Ovary (tissue), 7 donors: ENCODE measurements at regions not wholly inside any gene's neighbourhood (a gene's known extent, or its start where the extent isn't known, plus 50 kb on each side); places are given as distances from the start of the nearest gene placed in this dataset.

Experiments
- DNase-seq, 5 donors: peaks; one replicate each; pipeline ENCODE4 v3.0.0-alpha.2; 2019 to 2020
- H3K27ac ChIP-seq, 2 donors: fragments of 200-600 bp; one replicate each; pipeline versions ENCODE4 v1.5.1 to v1.8.0; 2019 to 2022
- H3K27me3 ChIP-seq: fragments of 200-600 bp; one replicate; pipeline ENCODE4 v1.8.0; 2022
- H3K36me3 ChIP-seq: fragments of 200-600 bp; sonication (generic); one replicate; pipeline ENCODE4 v1.5.1; 2019
- H3K4me1 ChIP-seq: one replicate; pipeline ENCODE4 v1.8.1; 2013; ENCODE audit warnings: mild to moderate bottlenecking, moderate library complexity; ENCODE audit not compliant: insufficient read depth
- H3K4me3 ChIP-seq: fragments of 200-600 bp; sonication (generic); one replicate; pipeline ENCODE4 v1.5.1; 2017
- H3K9me3 ChIP-seq, 2 donors: fragments of 200-600 bp in 1 of 2; sonication (generic) in 1 of 2; one replicate each; pipeline versions ENCODE4 v1.5.1 to v1.8.1; 2013 to 2019; ENCODE audit warnings: mild to moderate bottlenecking in 1 of 2, moderate library complexity in 1 of 2
- EP300 ChIP-seq: sonication (generic); formaldehyde crosslinking; IDR thresholded peaks from one replicate; pipeline ENCODE4 v1.6.1; 2017; ENCODE audit warnings: antibody characterized with exemption
- POLR2A ChIP-seq: fragments of 450-650 bp; IDR thresholded peaks from one replicate; pipeline ENCODE4 v1.6.1; 2017; ENCODE audit warnings: antibody characterized with exemption, mild to moderate bottlenecking, moderate library complexity
- WGBS, 3 donors: extraction: QIAGEN DNeasy Blood & Tissue Kit in 1 of 3; methylation state at CpG; one replicate each; pipeline versions ENCODE4 v1.1.5 to v1.1.7; 2013 to 2017; 5-methylcytosine and 5-hydroxymethylcytosine counted together
- intact Hi-C, 4 donors: fragments of 100-400 bp; cut with DNase I; formaldehyde crosslinking; loops; one replicate each; pipeline versions ENCODE4 v1.11.0 to v1.15.1; 2022 to 2023
- TF ChIP-seq, protein P1 (sequence below), 3 donors: fragments of 450-650 bp in 2 of 3; fragments of 200-600 bp in 1 of 3; IDR thresholded peaks; one replicate each; pipeline versions ENCODE4 v1.5.1 to v1.8.0; 2016 to 2022; ENCODE audit warnings: antibody characterized with exemption in 3 of 3, mild to moderate bottlenecking in 1 of 3
- donor health status: DM: no; HTN: no; CAD: no; lungs with moderate emphysema.
- donor health status: DM: no; HTN: no; CAD: no.
- donor health status: Bipolar disorder and iron deficiency.
- donor health status: DM: no; HTN: no; CAD: no.
- donor health status: DM: yes; HTN: yes; CAD: no.

DNA sequence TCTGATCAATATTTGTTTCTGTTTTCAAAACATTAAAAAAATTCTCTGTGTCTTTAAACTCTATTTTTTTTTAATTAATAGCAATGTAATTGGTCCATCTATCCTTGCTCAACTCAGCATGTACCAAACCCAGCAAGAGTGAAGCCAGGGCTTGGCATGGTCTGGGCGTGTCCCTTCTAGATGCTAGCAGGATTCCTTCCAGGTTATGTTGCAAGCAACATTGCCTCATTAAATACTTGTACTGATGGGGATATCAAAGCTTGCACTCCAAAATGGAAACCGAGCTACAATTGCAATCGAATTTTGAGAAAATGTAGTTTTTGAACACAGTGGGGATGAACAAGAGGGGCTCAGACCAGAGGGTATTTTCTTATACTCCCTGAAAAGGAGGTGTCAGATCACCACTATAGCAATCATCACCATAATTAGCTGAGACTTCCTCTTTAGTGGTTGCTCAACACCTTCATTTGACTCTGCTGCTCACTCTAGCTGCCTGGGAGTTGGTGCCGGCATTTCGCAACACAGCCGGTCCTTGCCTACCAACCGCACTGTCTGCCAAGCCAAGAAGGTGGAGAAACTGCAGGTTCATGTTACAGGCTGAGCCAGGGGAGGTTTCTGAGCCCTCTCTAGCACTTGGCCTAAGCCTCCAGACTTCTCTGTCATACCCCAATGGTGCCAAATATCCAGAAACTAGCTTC is 67.8 kb upstream of the RALGAPA2 start:
- Histone ChIP-seq H3K27me3 (no peaks in the 10 kb centered on the region), H3K4me1 (peaks cover 16% of the 10 kb centered on the region), H3K9me3 (no peaks in the 10 kb centered on the region), H3K27ac (no peak overlapping the region), H3K36me3 (no peaks in the 10 kb centered on the region), H3K4me3 (no peak overlapping the region)
- intact Hi-C loops: no loop called here
- peak in 4 of 5 donors; percentile 31 to 62 (median 59) for DNase-seq
- TF ChIP-seq POLR2A: no peak
- TF ChIP-seq EP300: no peak
- 63 to 75% (median 72%) methylated on average over 7 of the region's 7 CpGs for WGBS, 3 donors

DNA sequence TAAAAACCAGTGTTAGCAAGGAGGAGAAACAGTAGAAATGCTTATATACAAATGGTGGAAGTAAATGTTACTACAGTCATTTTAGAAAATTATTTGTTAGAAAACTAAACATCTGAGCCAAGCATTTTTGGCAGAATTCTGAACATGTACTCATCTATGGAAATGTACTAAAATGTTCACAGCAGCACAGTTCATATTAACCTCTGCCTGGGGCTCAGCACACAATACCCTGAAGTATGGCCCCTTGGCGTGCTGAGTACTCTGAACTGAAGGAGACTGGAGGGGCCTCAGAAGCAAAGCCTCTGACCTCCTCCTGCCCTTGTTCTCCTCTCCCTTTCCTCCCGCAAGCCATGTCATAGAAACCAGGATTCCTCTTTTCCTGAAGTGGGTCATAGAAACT is 66.2 kb upstream of the RALGAPA2 start:
- Histone ChIP-seq H3K27me3 (no peaks in the 10 kb centered on the region), H3K4me3 (no peak overlapping the region), H3K4me1 (peaks cover 16% of the 10 kb centered on the region), H3K36me3 (no peaks in the 10 kb centered on the region), H3K9me3 (no peaks in the 10 kb centered on the region), H3K27ac (no peak overlapping the region)
- WGBS, 3 donors: 61 to 83% (median 80%) methylated on average over 2 of the region's 2 CpGs
- no peak for DNase-seq
- intact Hi-C loops: no loop called here
- TF ChIP-seq, protein P1, sequence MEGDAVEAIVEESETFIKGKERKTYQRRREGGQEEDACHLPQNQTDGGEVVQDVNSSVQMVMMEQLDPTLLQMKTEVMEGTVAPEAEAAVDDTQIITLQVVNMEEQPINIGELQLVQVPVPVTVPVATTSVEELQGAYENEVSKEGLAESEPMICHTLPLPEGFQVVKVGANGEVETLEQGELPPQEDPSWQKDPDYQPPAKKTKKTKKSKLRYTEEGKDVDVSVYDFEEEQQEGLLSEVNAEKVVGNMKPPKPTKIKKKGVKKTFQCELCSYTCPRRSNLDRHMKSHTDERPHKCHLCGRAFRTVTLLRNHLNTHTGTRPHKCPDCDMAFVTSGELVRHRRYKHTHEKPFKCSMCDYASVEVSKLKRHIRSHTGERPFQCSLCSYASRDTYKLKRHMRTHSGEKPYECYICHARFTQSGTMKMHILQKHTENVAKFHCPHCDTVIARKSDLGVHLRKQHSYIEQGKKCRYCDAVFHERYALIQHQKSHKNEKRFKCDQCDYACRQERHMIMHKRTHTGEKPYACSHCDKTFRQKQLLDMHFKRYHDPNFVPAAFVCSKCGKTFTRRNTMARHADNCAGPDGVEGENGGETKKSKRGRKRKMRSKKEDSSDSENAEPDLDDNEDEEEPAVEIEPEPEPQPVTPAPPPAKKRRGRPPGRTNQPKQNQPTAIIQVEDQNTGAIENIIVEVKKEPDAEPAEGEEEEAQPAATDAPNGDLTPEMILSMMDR (IDR thresholded peaks at IDR 0.05): no peak
- TF ChIP-seq EP300 (no peak), POLR2A (no peak)

DNA sequence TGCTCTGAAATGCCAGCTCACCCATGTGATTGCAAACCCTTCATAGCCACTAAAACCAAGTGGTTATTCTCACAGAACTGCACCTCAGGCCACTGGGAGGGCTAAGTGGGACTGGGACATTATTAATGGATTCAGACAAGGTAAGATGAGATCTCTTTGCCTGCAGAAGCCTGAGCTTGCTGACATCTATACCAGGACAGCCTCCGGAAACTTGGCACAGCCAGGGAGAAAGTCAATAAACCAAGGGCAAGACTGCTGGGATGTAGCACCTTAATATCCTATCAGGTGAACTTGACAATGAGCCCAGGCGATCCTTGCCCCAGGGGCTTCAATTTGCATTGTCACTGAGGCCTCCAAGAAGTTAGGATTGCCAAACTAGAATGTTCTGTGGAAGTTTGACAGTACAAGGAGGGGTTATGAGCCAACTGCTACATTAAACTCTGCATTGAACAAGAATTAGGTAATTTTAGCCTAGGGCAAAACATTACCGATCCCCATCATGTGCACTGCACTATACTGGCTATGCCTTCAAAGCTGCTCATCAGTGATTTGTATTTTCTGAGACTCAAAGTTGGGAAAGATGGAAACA is 60.1 kb upstream of the RALGAPA2 start:
- intact Hi-C loops: no loop called here
- no peaks in the 10 kb centered on the region for H3K4me1 ChIP-seq
- TF ChIP-seq POLR2A: no peak
- TF ChIP-seq EP300: no peak
- TF ChIP-seq, protein P1 (IDR thresholded peaks at IDR 0.05): no peak
- H3K27me3 ChIP-seq: no peaks in the 10 kb centered on the region
- DNase-seq: no peak
- H3K36me3 ChIP-seq: no peaks in the 10 kb centered on the region
- no peaks in the 10 kb centered on the region for H3K9me3 ChIP-seq
- H3K4me3 ChIP-seq: no peak overlapping the region
- 86 to 87% (median 87%) methylated on average over 3 of the region's 3 CpGs for WGBS, 3 donors
- no peak overlapping the region for H3K27ac ChIP-seq

DNA sequence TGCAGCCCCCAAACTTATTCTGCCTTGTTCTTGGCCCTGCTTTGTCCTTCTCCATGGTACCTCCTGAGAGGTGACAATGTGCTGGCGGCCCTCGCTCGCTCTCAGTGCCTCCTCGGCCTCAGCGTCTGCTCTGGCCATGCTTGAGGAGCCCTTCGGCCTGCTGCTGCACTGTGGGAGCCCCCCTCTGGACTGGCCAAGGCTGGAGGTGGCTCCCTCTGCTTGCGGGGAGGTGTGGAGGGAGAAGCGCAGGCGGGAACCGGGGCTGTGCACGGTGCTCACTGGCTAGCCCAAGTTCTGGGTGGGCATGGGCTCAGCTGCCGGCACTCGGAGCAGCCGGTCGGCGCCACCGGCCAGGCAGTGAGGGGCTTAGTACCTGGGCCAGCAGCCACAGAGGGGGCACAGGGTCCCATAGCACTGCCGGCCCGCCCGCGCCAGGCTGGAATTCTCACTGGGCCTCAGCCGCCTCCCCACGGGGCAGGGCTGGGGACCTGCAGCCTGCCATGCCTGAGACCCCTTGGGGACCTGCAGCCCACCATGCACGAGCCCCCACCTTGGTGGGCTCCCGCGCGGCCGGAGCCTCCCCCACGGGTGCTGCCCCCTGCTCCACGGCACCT is 55.9 kb upstream of the RALGAPA2 start:
- no peak overlapping the region for H3K4me3 ChIP-seq
- no peaks in the 10 kb centered on the region for H3K4me1 ChIP-seq
- intact Hi-C loops: no loop called here
- no peaks in the 10 kb centered on the region for H3K27me3 ChIP-seq
- 93 to 97% (median 94%) methylated on average over 17 to 30 of the region's 30 CpGs for WGBS, 3 donors
- H3K9me3 ChIP-seq: no peaks in the 10 kb centered on the region
- H3K36me3 ChIP-seq: no peaks in the 10 kb centered on the region
- TF ChIP-seq EP300 (no peak), POLR2A (no peak)
- TF ChIP-seq, protein P1 (IDR thresholded peaks at IDR 0.05): no peak
- no peak for DNase-seq
- H3K27ac ChIP-seq: no peak overlapping the region
